T-helper 1 cell (primary cell): ENCODE measurements at regions not wholly inside any gene's neighbourhood (a gene's known extent, or its start where the extent isn't known, plus 50 kb on each side); places are given as distances from the start of the nearest gene placed in this dataset.
A peak's percentile ranks its signal among the peaks of the same experiment; 100 is the strongest.
"Not testable (repeated sequence)": the region's sequence is repeated elsewhere in the genome, so short reads cannot be mapped to it uniquely, and the experiment has no call there.

ENCODE experiments used
- DNase-seq, 5 donors: peaks; one replicate each; pipeline ENCODE4 v3.0.0-alpha.2; 2012 to 2020

DNA sequence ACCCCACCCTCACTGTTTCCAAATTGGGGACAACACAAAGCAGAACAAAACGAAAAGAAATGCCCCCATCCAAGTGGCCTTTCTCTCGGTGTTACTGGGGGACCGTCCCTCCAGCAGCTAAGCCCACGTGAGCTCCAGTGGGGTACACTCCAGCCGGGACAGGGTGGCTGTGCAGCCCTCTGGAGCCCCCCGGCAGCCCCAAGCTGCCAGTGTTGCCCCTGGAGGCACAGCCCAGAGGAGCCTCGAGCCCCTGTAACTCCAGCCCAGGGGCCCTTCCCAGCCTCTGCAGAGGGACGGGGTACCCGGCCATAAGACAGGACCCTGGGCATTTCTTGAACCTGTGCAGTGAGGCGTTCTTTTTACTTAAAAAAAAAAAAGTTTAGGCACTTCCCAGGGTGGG, 124.5 kb upstream of the KCTD7 start:
- no peak for DNase-seq

- no peak for DNase-seq
Measured at GRCh38 chr7:66505009-66505408, 123.7 kb upstream of the KCTD7 start.

- peak in 3 of 5 donors; percentile 18 to 36 (median 28) for DNase-seq
Measured at GRCh38 chr7:66505531-66506451, 122.9 kb upstream of the KCTD7 start.

DNA sequence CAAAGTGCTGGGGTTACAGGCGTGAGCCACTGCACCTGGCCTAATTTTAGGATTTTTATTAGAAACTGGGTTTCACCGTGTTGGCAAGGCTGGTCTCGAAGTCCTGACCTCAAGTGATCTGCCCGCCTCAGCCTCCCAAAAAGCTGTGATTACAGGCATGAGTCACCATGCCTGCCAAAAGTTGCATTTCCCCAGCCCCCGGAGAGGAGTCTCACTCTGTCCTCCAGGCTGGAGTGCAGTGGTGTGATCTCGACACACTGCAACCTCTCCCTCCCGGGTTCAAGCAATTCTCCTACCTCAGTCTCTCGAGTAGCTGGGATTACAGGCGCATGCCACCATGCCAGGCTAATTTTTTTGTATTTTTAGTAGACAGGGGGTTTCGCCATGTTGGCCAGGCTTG, 122.0 kb upstream of the KCTD7 start:
- DNase-seq, result not testable (repeated sequence)

DNA sequence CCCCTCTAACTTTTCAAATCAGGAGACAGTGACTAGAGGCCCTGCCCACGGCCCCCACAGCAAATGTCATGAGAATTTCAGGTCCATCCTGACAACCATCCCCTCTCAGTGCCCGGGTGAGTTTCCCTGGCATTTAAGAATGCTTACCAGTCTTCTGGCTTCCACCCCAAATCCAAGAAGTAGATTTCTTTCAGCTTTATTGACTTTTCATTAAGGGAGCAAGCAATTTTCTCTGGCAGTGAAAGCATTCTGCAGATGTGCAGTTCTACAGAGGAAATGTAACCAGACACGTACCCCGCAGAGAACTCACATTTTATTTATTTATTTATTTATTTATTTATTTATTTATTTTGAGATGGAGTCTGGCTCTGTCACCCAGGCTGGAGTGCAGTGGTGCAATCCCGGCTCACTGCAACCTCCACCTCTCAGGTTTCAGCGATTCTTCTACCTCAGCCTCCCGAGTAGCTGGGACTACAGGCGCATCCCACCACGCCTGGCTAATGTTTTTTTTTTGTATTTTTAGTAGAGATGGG, 120.9 kb upstream of the KCTD7 start:
- no peak for DNase-seq

DNA sequence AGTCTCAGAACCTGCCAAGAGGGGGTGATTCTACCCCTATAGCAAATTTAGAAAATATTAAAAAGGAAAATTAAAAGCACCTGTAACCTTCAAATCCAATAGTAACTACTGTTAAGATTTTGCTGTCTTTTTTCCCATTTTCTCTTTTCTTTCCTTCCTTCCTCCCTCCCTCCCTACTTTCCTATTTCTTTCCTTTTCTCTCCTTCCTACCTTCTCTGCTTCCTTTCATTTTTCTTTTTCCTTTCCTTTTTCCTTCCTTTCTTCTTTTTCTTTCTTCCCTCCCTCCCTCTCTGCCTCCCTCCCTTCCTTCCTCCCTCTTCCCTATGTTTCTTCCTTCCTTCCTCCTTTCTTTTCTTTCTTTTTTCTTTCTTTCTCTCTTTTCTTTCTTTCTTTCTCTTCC, 120.2 kb upstream of the KCTD7 start:
- no peak for DNase-seq

DNA sequence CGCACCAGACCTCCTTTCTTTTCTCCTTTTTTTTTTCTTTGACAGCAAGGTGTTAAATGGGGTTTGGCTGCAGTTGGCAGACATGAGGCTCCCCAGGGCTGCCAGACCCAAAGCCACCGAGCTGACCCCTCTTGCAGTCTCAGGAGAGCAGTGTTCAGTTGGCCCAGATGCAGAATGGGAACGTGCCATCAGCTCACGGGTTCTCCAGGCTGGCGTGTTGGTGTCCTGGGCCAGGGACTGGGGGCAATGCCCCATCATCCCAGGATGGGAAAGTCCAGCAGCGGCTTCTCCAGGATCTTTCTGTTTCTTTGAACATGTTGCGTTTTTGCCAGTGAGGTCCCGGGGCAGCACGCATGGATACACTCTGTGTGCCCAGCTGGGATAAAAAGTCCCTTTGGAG, 114.6 kb upstream of the KCTD7 start:
- no peak for DNase-seq

DNA sequence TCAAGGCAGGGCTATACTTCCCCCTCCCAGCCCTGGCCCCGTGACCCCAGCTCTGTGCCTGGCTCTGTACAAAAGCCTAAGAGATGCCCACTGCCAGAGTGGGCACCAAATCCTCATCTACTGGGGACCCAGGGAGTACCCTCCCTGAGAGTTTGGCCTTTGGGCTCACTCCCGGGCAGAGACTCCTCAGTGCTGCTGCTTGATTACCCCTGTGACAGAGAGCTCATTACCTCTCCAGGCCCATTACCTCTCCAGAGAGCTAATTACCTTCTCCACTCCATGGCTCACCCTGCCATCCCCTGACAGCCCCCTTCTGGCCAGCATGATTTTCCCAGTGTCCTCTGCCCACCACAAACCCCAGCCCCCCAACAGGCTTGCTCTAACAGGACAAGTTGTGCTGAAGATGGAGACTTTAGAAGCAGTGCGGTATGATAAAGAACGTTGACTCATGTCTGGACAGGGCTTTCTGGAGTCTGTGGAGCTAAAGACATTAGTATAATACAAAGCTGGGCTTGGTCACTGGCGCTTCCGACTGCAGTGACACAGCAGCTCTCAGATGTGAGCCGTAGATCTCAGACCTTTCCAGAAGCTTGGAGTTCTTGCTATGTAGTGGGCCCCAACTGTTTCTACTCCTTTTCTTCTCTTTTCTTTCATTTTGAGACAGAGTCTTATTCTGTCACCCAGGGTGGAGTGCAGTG, 111.3 kb upstream of the KCTD7 start:
- DNase-seq, result no peak

DNA sequence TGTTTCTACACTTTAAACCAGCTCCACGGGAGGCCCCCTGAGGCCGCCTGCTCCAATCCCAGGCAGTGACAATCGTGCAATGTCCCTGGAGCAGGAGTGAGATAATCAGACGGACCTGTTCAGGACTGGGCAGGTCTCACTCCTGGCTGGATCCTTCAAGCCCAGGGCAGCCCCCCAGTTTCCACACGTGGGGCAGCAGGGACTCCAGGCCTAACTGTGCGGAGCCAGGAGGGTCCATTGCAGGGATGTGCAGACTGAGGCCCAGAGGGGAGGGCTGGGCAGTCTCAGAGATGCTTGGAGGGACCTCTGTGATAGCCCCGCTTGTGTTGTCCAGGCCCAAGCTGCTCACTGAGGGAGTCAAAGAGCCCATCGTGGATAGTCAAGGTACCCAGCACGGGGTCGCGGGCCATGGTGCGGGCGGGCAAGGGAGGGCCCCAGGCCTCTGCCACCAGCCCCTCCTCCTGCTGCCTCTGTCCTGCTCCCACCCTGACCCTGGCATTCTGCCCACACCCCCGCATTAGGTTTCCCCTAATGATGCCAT, 110.5 kb upstream of the KCTD7 start:
- DNase-seq, result no peak

- no peak for DNase-seq
Measured at GRCh38 chr7:66521675-66522074, 107.0 kb upstream of the KCTD7 start.

DNA sequence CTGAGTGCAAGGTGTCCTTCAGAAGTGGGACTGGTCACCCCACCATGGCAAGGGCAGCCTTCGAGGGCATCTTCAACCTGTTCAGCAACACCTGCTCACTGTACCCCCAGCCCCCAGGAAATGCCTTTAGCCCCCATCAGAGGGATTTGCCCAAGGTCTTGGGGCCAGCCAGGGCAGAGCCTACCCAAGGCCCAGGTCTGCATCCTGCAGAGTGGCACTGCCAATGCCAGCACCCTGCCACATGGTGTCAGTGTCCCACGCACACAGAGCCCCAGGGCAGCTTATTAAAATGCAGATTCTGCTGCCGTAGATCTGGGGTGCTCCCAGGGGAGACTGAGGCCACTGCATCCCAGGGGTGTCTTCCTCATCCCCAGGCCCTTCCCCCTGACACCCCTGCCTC, 106.2 kb upstream of the KCTD7 start:
- DNase-seq, result peak in 1 of 5 donors; percentile 15

- DNase-seq, result no peak
Measured at GRCh38 chr7:66523409-66523808, 105.3 kb upstream of the KCTD7 start.

DNA sequence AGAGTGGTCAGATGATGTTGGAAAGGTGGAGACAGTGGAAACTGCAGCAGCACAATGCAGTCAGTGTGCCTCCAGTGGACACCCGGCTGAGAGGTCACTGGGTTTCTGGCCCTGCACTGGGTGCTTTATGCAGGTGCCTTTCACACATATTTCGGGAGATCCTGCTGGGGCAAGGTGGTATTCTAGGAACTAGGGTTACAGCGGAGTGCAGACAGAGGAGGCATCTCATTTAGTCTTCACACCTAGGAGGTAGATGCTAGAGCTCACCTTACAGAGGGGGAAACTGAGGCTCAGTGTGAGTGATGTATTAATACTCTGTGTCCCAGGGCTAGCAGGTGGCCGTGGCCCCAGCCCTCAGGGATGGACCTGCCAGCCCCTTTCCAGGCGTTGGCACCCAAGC, 103.9 kb upstream of the KCTD7 start:
- no peak for DNase-seq

DNA sequence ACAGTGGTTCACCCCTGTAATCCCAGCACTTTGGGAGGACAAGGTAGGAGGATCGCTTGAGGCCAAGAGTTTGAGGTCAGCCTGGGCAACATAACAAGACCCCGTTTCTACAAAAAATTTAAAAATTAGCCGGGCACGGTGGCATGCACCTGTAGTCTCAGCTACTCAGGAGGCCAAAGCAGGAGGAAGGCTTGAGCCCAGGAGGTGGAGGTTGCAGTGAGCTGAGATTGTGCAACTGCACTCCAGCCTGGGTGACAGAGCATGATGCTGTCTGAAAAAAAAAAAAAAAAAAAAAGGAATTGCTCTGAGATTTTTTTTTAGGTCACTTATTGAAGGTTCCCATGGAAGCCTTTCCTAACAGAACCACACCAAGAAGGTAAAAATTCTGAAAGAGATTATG, 101.9 kb upstream of the KCTD7 start:
- DNase-seq, result not testable (repeated sequence)

DNA sequence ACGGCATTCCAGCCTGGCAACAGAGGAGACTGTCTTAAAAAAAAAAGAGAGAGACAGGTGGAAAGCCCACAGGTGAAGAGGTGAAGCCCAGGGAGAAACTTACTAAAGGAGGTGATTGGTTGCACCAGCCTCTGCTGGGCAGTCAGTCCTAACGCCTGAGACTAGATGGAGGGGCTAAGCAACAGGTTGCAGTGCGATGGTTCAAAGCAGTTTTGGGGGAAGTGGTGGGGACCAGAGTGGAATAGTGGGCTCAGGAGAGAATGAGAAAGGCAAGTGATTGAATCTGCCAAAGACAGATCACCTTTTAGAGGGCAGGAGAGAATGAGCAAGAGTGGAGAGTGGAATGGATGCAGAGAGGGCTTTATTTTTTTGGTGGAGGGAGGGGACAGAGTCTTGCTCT, 100.0 kb upstream of the KCTD7 start:
- DNase-seq, result no peak

DNA sequence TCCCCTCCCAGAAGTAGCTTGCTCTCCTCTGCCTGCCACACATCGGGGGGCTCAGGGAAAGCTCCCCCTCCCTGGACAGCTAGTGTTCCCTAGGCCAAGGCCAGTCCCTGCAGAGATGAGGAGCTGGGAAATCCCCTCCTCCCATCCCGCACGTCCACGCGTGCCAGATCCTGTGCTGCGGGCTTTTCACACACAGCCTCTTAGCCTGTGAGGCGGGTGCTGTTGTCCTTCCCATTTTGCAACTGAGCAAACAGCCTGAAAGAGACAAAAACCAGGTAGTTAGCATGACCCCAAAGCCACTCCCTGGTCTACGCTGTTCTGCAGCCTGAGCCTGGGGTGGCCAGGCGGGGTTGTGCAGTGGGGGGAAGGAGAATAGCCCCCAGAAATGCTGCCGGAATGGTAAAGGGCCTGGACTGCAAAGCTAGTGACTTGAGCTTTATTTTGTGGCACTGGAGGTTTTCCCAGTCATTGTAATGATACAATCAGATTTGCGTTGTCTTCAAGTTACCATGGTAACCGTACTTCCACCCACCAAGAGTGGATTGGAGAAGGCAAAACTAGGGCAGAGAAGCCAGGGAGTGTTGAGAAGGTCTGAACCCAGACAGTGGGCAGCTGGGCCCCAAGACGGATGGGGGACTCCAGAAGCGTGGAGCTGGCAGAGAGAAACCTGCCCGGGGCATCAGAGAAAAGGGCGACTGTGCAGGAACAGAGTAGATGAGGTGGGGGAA, 98.6 kb upstream of the KCTD7 start:
- DNase-seq, result no peak

GRCh38 chr7:66535414-66536329, 93.0 kb upstream of the KCTD7 start:
- DNase-seq, result no peak

GRCh38 chr7:66537380-66537779, 91.3 kb upstream of the KCTD7 start:
- no peak for DNase-seq

DNA sequence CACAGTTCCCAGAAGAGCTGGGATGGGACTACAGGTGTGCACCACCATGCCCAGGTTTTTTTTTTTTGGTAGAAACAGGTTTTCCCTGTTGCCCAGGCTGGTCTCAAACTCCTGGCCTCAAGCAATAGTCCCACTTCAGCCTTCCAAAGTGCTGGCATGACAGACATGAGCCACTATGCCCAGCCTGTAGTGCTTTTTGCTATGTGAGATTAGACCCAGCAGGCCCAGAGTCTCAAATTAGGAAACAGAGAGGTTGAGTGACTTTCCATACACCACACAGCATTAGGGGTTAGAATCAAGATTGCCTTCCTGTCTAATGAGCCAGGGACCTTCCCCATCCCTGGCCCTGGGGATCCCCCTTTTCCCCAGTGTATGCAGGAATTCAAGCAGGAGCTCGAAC, 90.8 kb upstream of the KCTD7 start:
- no peak for DNase-seq

- DNase-seq, result no peak
Measured at GRCh38 chr7:66539264-66539623, 89.4 kb upstream of the KCTD7 start.

GRCh38 chr7:66539902-66540375, 88.7 kb upstream of the KCTD7 start:
- DNase-seq, result no peak

DNA sequence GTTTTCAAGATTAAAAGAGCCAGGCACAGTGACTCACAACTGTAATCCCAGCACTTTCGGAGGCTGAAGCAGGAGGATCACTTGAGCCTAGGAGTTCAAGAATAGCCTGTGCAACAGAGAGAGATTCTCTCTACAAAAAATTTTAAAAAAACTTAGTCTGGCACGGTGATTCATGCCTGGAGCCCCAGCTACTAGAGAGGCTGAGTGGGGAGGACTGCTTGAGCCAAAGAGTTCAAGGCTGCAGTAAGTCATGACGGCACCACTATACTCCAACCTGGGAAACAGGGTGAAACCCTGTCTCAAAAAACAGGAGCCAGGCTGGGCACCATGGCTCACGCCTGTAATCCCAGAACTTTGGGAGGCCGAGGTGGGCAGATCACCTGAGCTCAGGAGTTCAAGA, 86.6 kb upstream of the KCTD7 start:
- no peak for DNase-seq
